ENCODE measurements at regions not wholly inside any gene's neighbourhood (a gene's known extent, or its start where the extent isn't known, plus 50 kb on each side); places are given as distances from the start of the nearest gene placed in this dataset.

DNA sequence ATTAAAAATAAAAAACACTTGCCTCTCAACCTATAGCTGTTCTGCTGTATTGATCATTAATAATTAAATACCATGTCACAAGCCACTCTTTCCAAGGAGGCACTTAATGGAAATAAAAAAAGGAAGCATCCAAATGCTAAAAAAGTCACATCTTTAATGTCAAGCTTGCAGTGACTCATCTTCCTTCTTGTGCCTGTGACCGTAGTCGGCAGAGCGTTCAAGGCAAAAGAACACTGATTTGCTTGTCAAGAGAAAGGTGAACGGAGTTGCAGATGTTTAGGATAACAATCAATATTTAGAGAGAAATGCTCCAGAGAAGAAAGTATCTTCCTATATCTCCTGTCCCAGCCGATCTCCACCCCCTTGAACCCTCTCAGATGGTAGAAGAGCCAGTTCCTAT is 341.0 kb upstream of the OPRM1 start:
- no peak overlapping the region for H3K4me3 Mint-ChIP-seq (ENCODE audit: unreplicated experiment)
- H3K9me3 Mint-ChIP-seq (ENCODE audit: unreplicated experiment): no peaks in the 10 kb centered on the region
- CTCF ChIA-PET: no interaction called here
- H3K36me3 Mint-ChIP-seq (ENCODE audit: insufficient read depth, unreplicated experiment): no peaks in the 10 kb centered on the region
- H3K4me1 Mint-ChIP-seq (ENCODE audit: insufficient read depth, unreplicated experiment): peaks cover 7% of the 10 kb centered on the region
- no peak overlapping the region for H3K27ac Mint-ChIP-seq (ENCODE audit: low read depth, unreplicated experiment)
- no TSS peak for BruUV-seq (replicated peaks)
- TF ChIP-seq, protein P1, sequence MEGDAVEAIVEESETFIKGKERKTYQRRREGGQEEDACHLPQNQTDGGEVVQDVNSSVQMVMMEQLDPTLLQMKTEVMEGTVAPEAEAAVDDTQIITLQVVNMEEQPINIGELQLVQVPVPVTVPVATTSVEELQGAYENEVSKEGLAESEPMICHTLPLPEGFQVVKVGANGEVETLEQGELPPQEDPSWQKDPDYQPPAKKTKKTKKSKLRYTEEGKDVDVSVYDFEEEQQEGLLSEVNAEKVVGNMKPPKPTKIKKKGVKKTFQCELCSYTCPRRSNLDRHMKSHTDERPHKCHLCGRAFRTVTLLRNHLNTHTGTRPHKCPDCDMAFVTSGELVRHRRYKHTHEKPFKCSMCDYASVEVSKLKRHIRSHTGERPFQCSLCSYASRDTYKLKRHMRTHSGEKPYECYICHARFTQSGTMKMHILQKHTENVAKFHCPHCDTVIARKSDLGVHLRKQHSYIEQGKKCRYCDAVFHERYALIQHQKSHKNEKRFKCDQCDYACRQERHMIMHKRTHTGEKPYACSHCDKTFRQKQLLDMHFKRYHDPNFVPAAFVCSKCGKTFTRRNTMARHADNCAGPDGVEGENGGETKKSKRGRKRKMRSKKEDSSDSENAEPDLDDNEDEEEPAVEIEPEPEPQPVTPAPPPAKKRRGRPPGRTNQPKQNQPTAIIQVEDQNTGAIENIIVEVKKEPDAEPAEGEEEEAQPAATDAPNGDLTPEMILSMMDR (IDR thresholded peaks at IDR 0.05; ENCODE audit: unreplicated experiment): no peak
- POLR2A ChIA-PET: no interaction called here
- H3K27me3 Mint-ChIP-seq (ENCODE audit: insufficient read depth, unreplicated experiment): peaks cover 12% of the 10 kb centered on the region
- intact Hi-C loops (cut with micrococcal nuclease): no loop called here
- DNase-seq (ENCODE audit: unreplicated experiment): peak; percentile 4

DNA sequence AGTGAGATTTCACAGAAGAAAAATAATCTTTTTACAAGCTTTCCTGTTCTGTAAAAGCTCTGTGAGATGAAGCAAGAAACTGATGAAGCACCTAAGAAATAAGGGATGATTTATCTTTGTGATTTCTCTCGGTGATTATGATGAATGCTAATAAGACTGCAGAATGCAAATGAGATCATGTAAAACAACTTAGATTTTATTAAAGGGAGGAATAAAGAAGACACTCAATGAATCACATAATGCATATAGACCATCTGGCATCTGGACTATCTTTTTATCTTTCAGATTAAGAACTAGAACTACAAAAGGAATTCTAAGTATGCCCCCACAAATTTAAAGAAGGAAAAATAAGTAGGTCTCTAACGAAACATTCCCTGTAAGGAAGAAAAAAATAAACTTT is 361.5 kb upstream of the OPRM1 start:
- intact Hi-C loops (cut with micrococcal nuclease): no loop called here
- Mint-ChIP-seq H3K4me3 (ENCODE audit: unreplicated experiment) (no peak overlapping the region), H3K27me3 (ENCODE audit: insufficient read depth, unreplicated experiment) (no peaks in the 10 kb centered on the region), H3K4me1 (ENCODE audit: insufficient read depth, unreplicated experiment) (no peaks in the 10 kb centered on the region), H3K36me3 (ENCODE audit: insufficient read depth, unreplicated experiment) (no peaks in the 10 kb centered on the region), H3K27ac (ENCODE audit: low read depth, unreplicated experiment) (no peak overlapping the region), H3K9me3 (ENCODE audit: unreplicated experiment) (peaks cover 7% of the 10 kb centered on the region)
- TF ChIP-seq, protein P1 (IDR thresholded peaks at IDR 0.05; ENCODE audit: unreplicated experiment): no peak
- BruUV-seq (replicated peaks): no TSS peak
- CTCF ChIA-PET: interaction anchor here (0.6 kb wide), 1 partner anchor 399 kb away, joined by 3 read pairs; no protein-coding TSS in a partner anchor
- no peak for DNase-seq (ENCODE audit: unreplicated experiment)
- POLR2A ChIA-PET: interaction anchor here (1.2 kb wide), 1 partner anchor 53 kb away, joined by 3 read pairs; no protein-coding TSS in a partner anchor

DNA sequence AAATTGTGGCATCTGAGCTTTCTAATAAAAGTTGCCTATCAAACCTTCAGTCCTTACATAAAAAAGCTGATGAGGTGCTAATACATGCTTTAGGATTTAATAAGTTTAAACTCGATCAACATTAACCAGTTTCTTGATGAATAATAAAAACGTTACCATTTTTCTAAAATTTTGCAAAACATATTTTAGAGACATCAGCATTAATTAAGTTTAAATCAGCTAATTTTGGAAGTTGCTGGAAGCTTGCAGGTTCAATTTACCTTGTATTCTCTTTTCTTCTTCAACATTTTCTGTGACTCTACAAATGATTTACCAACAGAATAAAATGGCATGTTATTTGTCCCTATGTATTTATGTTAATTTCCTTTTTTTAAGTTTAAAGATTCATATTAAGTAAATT is 365.3 kb upstream of the OPRM1 start:
- H3K9me3 Mint-ChIP-seq (ENCODE audit: unreplicated experiment): no peaks in the 10 kb centered on the region
- H3K27me3 Mint-ChIP-seq (ENCODE audit: insufficient read depth, unreplicated experiment): peaks cover 11% of the 10 kb centered on the region

DNA sequence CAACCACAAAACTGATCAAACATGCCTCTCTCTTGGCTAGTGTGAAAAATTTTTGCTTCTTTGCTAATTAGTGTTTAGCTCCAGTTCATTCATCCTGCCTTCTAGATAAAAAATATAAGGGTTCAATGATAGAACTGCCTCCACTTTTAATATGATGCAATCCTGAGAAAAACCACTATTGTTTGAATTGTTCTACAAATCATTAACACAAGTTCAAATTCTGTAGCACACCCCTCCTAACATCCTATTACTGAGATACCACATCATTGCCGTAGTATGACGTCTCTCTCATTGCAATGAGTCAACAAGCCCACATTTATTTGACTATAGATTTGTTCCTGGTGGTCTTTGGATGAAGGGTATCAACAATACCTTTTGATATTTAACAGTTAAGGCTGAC is 365.8 kb upstream of the OPRM1 start:
- Mint-ChIP-seq H3K36me3 (ENCODE audit: insufficient read depth, unreplicated experiment) (no peaks in the 10 kb centered on the region), H3K27ac (ENCODE audit: low read depth, unreplicated experiment) (no peak overlapping the region), H3K4me3 (ENCODE audit: unreplicated experiment) (no peak overlapping the region), H3K9me3 (ENCODE audit: unreplicated experiment) (no peaks in the 10 kb centered on the region), H3K27me3 (ENCODE audit: insufficient read depth, unreplicated experiment) (peaks cover 11% of the 10 kb centered on the region), H3K4me1 (ENCODE audit: insufficient read depth, unreplicated experiment) (no peaks in the 10 kb centered on the region)
- intact Hi-C loops (cut with micrococcal nuclease): no loop called here
- ChIA-PET POLR2A (interaction anchor here (1.9 kb wide), 1 partner anchor 11 kb away, joined by 5 read pairs; no protein-coding TSS in a partner anchor), CTCF (no interaction called here)
- TF ChIP-seq, protein P1 (IDR thresholded peaks at IDR 0.05; ENCODE audit: unreplicated experiment): no peak
- no peak for DNase-seq (ENCODE audit: unreplicated experiment)
- no TSS peak for BruUV-seq (replicated peaks)

More for the DNA sequence above, 365.3 kb upstream of the OPRM1 start:
- DNase-seq (ENCODE audit: unreplicated experiment): no peak
- ChIA-PET CTCF (no interaction called here), POLR2A (no interaction called here)
- no TSS peak for BruUV-seq (replicated peaks)
- no peak overlapping the region for H3K27ac Mint-ChIP-seq (ENCODE audit: low read depth, unreplicated experiment)
- no peaks in the 10 kb centered on the region for H3K4me1 Mint-ChIP-seq (ENCODE audit: insufficient read depth, unreplicated experiment)
- intact Hi-C loops (cut with micrococcal nuclease): no loop called here
- H3K36me3 Mint-ChIP-seq (ENCODE audit: insufficient read depth, unreplicated experiment): no peaks in the 10 kb centered on the region
- H3K4me3 Mint-ChIP-seq (ENCODE audit: unreplicated experiment): no peak overlapping the region
- TF ChIP-seq, protein P1 (IDR thresholded peaks at IDR 0.05; ENCODE audit: unreplicated experiment): no peak

Measured in MCF 10A (cell line).